NCI-H748 treated with DMSO at 0.1 percent for 48 hours (cell line): ENCODE measurements at regions not wholly inside any gene's neighbourhood (a gene's known extent, or its start where the extent isn't known, plus 50 kb on each side); places are given as distances from the start of the nearest gene placed in this dataset.

Source experiments
- DNase-seq: peaks from one replicate; lab custom pipeline; 2025; lab: John Stamatoyannopoulos, UW

DNA sequence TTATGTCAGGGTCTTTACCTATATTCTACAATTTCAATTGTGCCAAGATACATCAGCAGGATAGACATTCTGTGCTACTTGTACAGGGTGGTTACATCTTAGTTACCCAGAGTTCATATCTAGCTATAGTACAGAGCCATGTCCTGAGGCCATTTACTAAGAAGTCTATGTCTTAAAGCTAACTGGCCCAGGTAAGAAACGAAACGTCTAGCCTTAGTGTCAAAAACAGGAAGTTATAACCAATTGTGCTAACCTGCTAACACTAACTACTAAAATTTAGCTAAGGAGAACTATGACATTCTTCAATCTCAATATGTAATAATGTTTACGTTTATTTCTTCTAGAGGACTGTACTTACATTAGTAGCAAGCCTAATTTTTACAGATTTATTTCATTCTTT lies 717.2 kb upstream of the UBE2E2 start:
- no peak for DNase-seq

DNA sequence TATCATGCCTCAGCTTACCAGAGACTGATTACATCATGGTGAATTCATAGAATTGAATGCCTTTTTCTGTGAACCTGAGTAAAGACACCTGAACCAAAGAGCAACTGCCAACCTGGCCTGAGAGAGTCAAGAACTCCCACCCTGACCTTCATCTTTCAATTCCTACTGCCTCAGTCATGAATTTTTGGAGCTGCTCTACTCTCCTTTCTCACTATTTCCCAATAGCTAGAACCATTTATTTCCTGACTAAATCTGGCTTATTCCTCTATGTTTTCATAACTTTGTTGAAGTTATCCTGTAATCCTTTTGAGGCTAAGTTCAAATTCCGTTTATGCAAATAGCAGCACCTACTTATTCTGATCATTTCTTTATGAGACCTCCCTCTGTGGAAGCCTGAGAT lies 712.4 kb upstream of the UBE2E2 start:
- DNase-seq, result no peak

- DNase-seq, result no peak
Observed at GRCh38 chr3:22491344-22491743, 711.8 kb upstream of the UBE2E2 start.

DNA sequence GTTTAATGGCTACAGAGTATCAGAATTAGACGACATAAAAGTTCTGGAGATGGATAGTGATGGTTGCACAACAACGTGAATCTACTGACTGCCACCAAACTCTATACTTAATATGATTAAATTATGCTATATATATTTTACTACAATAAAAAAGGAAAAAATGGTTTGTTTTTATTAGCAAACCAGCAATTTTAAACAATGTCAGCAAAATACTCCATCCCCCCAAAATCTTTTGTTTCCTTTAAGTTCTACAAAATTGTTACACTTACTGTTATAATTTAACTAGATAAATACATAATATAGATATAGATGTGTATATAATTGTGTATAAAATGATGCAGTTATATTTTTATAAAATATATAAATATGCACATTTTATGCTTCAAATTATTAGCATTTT lies 710.8 kb upstream of the UBE2E2 start:
- no peak for DNase-seq

DNA sequence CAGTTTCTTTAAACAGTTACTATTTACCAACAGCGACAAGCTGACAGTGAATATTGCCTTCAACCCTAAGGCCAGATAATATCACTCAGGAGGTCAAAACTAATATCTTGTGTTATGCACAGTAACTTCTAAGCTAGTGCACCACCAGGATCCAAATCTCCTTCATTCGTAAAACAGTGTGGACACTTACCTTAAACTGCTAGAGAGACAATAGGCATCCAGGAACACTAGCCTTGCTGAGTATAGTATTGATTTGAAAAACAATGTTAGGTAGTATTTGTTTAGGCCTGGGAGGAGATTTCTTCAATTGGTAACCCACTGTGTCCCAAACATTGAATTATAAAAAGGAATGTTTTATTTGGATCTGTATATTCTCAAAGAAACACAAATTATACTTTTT lies 707.9 kb upstream of the UBE2E2 start:
- no peak for DNase-seq

GRCh38 chr3:22495791-22496190 lies 707.3 kb upstream of the UBE2E2 start:
- no peak for DNase-seq

- no peak for DNase-seq
Observed at GRCh38 chr3:22496641-22497040, 706.5 kb upstream of the UBE2E2 start.

DNA sequence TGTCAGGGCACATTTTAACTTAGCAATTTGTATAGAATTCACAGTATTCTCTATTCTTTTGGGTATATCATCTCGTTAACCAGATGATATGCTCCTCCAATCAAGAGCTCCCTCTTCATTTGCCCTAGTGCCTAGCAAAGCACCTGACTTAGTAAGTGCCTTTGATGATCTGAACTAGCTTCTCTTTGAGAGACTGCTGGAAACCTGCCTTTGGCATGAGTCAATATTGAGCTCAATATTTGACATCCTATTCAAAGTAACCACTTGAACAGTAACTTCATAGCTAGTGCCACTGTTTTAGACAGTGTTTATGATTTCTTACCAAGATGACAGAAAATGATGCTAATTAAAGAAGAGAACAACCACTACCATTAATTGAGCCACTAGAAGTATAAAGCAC lies 696.3 kb upstream of the UBE2E2 start:
- no peak for DNase-seq

GRCh38 chr3:22507709-22508108 lies 695.4 kb upstream of the UBE2E2 start:
- no peak for DNase-seq

- DNase-seq, result no peak
Observed at GRCh38 chr3:22523925-22524324, 679.2 kb upstream of the UBE2E2 start.

DNA sequence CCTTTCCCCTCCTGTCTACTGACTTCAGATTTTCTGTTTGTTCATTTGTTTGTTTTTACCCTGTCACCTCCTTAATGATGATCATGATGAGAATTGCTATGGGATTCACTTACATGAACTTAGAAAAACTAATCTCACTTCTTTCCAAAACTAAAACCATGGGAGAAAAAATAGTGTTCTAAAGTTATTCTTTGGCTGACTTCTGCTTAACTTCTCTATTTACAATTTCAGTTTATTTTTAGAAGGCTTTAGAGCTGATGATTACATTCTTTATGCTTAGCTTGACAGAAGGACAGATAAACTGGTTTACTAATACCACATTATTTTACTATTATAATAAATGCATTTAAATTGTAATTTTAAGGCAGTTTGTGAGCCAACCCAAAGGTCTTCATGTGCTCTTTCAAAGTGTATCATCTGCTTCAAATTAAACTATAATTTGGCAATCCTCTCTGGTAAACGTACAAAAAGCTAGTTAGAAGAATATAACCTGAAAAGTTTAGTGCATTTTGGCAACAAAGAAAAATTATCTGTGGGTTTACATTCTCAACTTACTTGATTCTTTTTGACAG lies 676.8 kb upstream of the UBE2E2 start:
- DNase-seq, result no peak

- DNase-seq, result no peak
Observed at GRCh38 chr3:22536541-22536940, 666.6 kb upstream of the UBE2E2 start.

DNA sequence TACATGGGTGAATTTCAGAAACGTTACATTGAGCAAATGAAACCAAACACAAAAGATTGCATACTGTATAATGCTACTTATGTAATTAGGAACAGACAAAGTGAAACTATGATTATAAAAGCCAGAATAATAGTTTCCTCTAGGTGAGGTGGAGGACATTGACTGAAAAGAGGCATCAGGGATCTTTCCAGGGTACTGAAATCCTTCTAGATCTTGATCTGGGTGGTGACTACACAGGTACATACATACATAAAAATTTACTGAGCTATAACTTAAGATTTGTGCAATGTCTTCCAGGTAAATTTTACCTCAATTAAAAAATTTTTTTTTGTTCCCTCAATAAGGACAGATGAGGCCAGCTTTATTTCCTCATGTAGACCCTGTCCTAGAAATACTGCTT lies 665.6 kb upstream of the UBE2E2 start:
- DNase-seq, result no peak

- DNase-seq, result no peak
Observed at GRCh38 chr3:22542311-22542710, 660.8 kb upstream of the UBE2E2 start.

DNA sequence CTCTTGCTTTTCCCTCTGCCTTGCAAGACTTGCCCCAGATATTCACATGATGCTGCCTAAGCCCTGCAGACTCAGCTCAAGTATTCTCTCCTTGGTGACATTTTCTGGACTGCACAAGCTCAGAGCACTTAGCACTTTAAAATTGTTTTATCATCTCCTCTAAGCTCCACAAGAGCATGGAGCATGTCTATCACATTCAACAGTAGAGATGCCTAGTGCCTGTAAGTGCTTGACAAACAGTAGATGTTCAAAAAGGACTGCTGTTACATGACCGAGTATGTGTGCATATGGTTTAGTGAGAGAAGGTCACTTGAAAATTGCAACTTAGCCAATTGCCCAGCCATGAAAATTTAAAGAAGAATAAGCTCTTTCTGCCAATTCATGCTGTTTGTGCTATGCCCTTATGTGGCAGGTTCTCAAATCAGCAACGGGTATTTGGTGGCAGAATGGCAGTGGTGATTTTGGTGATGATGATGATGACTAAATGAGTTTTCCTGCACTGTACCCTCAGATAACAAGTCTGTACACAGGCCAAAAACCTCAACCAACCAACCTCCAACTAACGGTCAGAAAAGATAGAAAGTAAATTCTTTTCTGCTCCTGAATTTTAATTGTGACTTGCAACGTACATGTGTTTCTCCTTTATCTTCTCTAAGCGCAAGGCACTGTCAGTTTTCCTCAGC lies 647.2 kb upstream of the UBE2E2 start:
- DNase-seq, result no peak

GRCh38 chr3:22565393-22565792 lies 637.7 kb upstream of the UBE2E2 start:
- DNase-seq, result no peak

GRCh38 chr3:22568285-22568684 lies 634.8 kb upstream of the UBE2E2 start:
- DNase-seq, result no peak

GRCh38 chr3:22569570-22569969 lies 633.6 kb upstream of the UBE2E2 start:
- no peak for DNase-seq

DNA sequence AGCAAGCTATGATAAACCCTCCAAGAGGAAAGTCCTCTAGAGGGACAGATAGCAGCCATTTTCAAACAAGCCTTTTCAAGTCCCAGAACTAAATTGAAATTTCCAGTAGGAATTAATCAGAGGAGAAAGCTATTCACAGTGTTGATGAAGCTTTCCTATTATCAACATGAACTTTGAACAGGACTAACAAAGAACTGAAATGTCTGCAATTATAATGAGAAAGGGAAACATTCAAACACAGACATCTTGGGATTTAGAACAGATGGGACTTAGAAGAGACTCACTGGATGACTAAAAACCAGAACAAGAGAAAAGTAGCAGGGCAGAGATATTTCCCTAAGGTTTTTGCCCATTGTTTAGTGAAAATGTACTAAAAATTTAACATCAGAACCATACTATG lies 622.1 kb upstream of the UBE2E2 start:
- DNase-seq, result no peak

GRCh38 chr3:22582266-22582665 lies 620.9 kb upstream of the UBE2E2 start:
- DNase-seq, result no peak

DNA sequence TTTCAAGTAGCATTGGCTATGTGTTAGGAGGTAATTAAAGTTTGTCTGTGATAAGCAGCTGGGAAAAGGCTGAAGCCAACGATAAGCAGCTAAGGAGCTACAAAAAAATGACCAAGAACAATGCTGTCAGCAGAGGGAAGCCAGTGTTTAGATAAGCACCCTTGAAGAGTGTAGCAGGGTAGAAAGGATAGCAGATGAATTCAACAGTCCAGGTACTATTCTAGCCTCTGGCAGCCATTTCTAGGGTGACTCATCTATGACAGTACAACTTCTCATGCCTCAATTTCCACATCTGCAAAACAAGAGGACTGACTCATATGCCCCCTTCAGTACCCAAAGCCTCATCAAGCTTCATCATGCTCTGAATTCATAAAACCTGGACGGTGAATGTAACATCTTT lies 617.6 kb upstream of the UBE2E2 start:
- no peak for DNase-seq

DNA sequence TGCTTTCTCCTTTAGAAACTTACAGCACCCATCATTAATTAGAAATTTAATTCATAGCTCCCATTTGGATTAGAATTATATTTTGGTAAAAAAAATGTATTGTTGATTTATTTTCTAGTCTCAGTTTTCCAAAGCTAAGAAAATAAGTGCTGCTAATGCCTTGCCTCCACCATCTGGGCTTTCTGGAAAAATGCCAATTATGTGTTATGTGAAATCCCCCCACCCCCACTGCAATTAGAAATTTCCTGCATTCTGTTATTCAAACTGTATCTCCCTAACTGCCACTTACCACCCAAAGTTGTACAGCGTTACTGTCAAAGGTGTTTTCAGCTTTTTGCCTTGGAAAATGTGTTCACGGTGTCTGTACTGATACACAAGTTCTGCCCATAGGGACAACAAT lies 617.2 kb upstream of the UBE2E2 start:
- no peak for DNase-seq

GRCh38 chr3:22587446-22587845 lies 615.7 kb upstream of the UBE2E2 start:
- no peak for DNase-seq

GRCh38 chr3:22593638-22594037 lies 609.5 kb upstream of the UBE2E2 start:
- DNase-seq, result no peak
